Hepatocyte (in vitro differentiated cells): ENCODE measurements at regions not wholly inside any gene's neighbourhood (a gene's known extent, or its start where the extent isn't known, plus 50 kb on each side); places are given as distances from the start of the nearest gene placed in this dataset.
"Not testable (repeated sequence)": the region's sequence is repeated elsewhere in the genome, so short reads cannot be mapped to it uniquely, and the experiment has no call there.

Experiments
- DNase-seq: peaks from one replicate; pipeline ENCODE4 v3.0.0-alpha.2; 2016; ENCODE audit warnings: low spot score
- H2AFZ ChIP-seq: fragments of 200-600 bp; sonication (generic); 2 replicates; pipeline ENCODE4 v1.6.0; 2016; ENCODE audit warnings: antibody characterized with exemption, mild to moderate bottlenecking
- H3K27ac ChIP-seq: fragments of 200-600 bp; sonication (generic); 2 replicates; pipeline ENCODE4 v1.5.1; 2016; ENCODE audit warnings: mild to moderate bottlenecking
- H3K27me3 ChIP-seq: fragments of 200-600 bp; sonication (generic); 2 replicates; pipeline ENCODE4 v1.6.1; 2016
- H3K36me3 ChIP-seq: fragments of 200-600 bp; sonication (generic); replicated peaks from 2 replicates; pipeline ENCODE4 v1.5.1; 2016; ENCODE audit warnings: low read depth; ENCODE audit not compliant: insufficient read depth
- H3K4me1 ChIP-seq: fragments of 200-600 bp; sonication (generic); 2 replicates; pipeline ENCODE4 v1.5.1; 2016; ENCODE audit warnings: mild to moderate bottlenecking, moderate library complexity; ENCODE audit not compliant: insufficient read depth
- H3K4me2 ChIP-seq: fragments of 200-600 bp; sonication (generic); 2 replicates; pipeline ENCODE4 v1.6.0; 2016
- H3K4me3 ChIP-seq: fragments of 200-600 bp; sonication (generic); 2 replicates; pipeline ENCODE4 v1.5.1; 2016; ENCODE audit warnings: mild to moderate bottlenecking
- H3K79me2 ChIP-seq: fragments of 200-600 bp; sonication (generic); 2 replicates; pipeline ENCODE4 v1.6.0; 2017; ENCODE audit warnings: mild to moderate bottlenecking
- H3K9me2 ChIP-seq: fragments of 200-600 bp; sonication (generic); replicated peaks from 2 replicates; pipeline ENCODE4 v1.6.0; 2017; ENCODE audit warnings: mild to moderate bottlenecking; ENCODE audit not compliant: insufficient read depth
- H3K9me3 ChIP-seq: fragments of 200-600 bp; sonication (generic); 2 replicates; pipeline ENCODE4 v1.5.1; 2016; ENCODE audit warnings: low read depth, mild to moderate bottlenecking
- H4K20me1 ChIP-seq: fragments of 200-600 bp; sonication (generic); 2 replicates; pipeline ENCODE4 v1.6.0; 2016; ENCODE audit warnings: mild to moderate bottlenecking; ENCODE audit not compliant: insufficient read depth, poor library complexity, severe bottlenecking
- EZH2 ChIP-seq: fragments of 200-600 bp; sonication (generic); IDR thresholded peaks from 2 replicates; pipeline ENCODE4 v1.6.1; 2016; ENCODE audit warnings: antibody characterized with exemption, mild to moderate bottlenecking, borderline replicate concordance
- EZH2phosphoT487 ChIP-seq: fragments of 200-600 bp; sonication (generic); IDR thresholded peaks from one replicate; pipeline ENCODE4 v1.6.1; 2018; ENCODE audit warnings: antibody characterized with exemption, mild to moderate bottlenecking, low read depth, moderate library complexity; ENCODE audit not compliant: unreplicated experiment, severe bottlenecking
- WGBS: methylation state at CpG from one replicate; pipeline ENCODE4 v1.1.6; 2016; ENCODE audit warnings: low lambda C conversion rate; ENCODE audit errors: missing lambda C conversion rate; 5-methylcytosine and 5-hydroxymethylcytosine counted together
- TF ChIP-seq, protein P1 (sequence below): fragments of 200-600 bp; sonication (generic); IDR thresholded peaks from 2 replicates; pipeline ENCODE4 v1.5.1; 2016; ENCODE audit warnings: antibody characterized with exemption, mild to moderate bottlenecking; ENCODE audit not compliant: poor library complexity

DNA sequence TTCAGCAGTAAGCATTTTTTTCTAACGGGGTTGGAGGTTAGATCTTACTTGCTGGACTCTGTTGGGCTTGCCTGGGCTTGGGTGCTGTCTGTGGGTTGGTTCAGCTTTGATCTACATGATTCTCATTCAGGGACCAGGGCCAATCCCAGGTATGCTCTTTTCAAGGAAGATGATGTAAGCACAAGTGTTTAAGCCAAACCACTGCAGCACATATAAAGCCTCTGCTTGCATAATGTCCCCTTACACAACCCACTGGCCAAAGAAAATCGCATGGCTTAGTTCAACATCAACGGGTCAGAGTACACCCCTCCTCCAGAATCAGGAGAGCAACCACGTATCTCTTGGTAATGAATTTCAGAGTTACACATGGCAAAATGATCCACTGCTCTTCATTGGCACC lies 83.9 kb downstream of the DNAJB9 start:
- Histone ChIP-seq H3K9me3 (no peaks in the 10 kb centered on the region), H3K27ac (no peak overlapping the region), H4K20me1 (no peaks in the 10 kb centered on the region), H2AFZ (no peak overlapping the region), H3K4me2 (no peak overlapping the region), H3K36me3 (no peaks in the 10 kb centered on the region), H3K4me1 (no peaks in the 10 kb centered on the region), H3K27me3 (no peaks in the 10 kb centered on the region), H3K79me2 (no peaks in the 10 kb centered on the region), H3K4me3 (no peak overlapping the region), H3K9me2 (no peaks in the 10 kb centered on the region)
- TF ChIP-seq EZH2: no peak
- TF ChIP-seq EZH2phosphoT487: no peak
- TF ChIP-seq, protein P1, sequence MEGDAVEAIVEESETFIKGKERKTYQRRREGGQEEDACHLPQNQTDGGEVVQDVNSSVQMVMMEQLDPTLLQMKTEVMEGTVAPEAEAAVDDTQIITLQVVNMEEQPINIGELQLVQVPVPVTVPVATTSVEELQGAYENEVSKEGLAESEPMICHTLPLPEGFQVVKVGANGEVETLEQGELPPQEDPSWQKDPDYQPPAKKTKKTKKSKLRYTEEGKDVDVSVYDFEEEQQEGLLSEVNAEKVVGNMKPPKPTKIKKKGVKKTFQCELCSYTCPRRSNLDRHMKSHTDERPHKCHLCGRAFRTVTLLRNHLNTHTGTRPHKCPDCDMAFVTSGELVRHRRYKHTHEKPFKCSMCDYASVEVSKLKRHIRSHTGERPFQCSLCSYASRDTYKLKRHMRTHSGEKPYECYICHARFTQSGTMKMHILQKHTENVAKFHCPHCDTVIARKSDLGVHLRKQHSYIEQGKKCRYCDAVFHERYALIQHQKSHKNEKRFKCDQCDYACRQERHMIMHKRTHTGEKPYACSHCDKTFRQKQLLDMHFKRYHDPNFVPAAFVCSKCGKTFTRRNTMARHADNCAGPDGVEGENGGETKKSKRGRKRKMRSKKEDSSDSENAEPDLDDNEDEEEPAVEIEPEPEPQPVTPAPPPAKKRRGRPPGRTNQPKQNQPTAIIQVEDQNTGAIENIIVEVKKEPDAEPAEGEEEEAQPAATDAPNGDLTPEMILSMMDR: no peak
- peak; percentile 9 for DNase-seq
- 83% methylated on average over 4 of the region's 4 CpGs for WGBS

DNA sequence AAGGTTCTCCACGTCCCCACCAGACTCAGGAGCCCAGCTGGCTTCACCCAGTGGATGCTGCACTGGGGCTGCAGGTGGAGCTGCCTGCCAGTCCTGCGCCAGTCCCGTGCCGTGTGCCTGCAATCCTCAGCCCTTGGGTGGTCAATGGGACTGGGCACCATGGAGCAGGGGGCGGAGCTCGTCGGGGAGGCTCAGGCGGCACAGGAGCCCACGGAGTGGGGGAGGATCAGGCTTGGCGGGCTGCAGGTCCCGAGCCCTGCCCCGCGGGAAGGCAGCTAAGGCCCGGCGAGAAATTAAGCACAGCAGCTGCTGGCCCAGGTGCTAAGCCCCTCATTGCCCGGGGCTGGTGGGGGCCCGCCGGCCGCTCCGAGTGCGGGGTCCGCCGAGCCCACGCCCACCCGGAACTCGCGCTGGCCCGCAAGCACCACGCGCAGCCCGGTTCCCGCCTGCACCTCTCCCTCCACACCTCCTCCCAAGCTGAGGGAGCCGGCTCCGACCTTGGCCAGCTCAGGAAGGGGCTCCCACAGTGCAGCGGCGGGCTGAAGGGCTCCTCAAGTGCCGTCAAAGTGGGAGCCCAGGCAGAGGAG lies 87.6 kb downstream of the DNAJB9 start:
- H3K4me3 ChIP-seq, H2AFZ ChIP-seq, H3K9me3 ChIP-seq, DNase-seq, H3K9me2 ChIP-seq, H3K4me1 ChIP-seq, H4K20me1 ChIP-seq, H3K27ac ChIP-seq, H3K27me3 ChIP-seq, H3K79me2 ChIP-seq, H3K4me2 ChIP-seq, H3K36me3 ChIP-seq: not testable (repeated sequence)
- WGBS: 99% methylated on average over 30 of the region's 37 CpGs

DNA sequence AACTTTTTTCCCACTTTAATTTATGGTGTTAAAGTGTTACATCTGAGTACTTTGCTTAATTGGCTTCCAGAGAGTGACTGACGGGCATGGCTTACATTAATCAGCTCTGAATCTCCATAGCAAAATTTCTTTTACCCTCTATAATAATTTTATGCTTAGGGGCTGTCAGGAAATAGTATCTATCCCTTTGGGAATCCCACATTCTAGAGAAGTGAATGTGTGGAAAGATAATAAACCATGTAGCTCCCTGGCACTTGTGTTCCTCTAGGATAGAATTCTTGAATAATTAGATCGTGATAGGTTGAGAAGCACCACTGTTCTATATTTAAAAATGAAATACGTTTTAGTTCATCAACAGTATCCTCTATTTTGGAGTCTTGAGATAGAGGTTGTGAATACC lies 89.6 kb downstream of the DNAJB9 start:
- 76% methylated on average over 3 of the region's 3 CpGs for WGBS
- no peaks in the 10 kb centered on the region for H3K79me2 ChIP-seq
- DNase-seq: no peak
- no peak overlapping the region for H3K4me3 ChIP-seq
- H3K27ac ChIP-seq: no peak overlapping the region
- no peak overlapping the region for H2AFZ ChIP-seq
- H3K9me2 ChIP-seq: no peaks in the 10 kb centered on the region
- no peaks in the 10 kb centered on the region for H3K27me3 ChIP-seq
- TF ChIP-seq, protein P1: no peak
- TF ChIP-seq EZH2 (no peak), EZH2phosphoT487 (no peak)
- no peaks in the 10 kb centered on the region for H3K36me3 ChIP-seq
- no peaks in the 10 kb centered on the region for H3K9me3 ChIP-seq
- no peaks in the 10 kb centered on the region for H3K4me1 ChIP-seq
- H4K20me1 ChIP-seq: no peaks in the 10 kb centered on the region
- H3K4me2 ChIP-seq: no peak overlapping the region

DNA sequence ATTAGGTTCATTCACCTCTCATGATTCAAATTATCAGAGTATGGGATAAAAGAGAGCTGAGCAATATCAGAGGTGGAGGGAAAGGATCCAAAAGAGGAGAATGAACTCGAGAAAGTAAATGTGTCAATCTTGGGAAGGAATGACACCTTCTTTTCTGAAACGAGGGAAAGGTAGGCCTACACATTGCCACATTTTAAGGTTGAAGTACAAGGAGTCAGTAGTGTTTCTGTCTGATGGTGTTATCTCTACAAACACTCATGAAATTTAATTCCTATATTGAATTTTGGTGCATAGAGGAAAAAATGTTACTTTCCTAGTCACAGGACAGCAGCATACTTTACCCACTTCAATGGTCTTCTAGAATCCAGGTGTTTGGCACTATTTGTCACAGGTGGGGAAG lies 90.2 kb downstream of the DNAJB9 start:
- Histone ChIP-seq H3K4me1 (no peaks in the 10 kb centered on the region), H3K27me3 (no peaks in the 10 kb centered on the region), H3K4me3 (no peak overlapping the region), H3K27ac (no peak overlapping the region), H3K9me3 (no peaks in the 10 kb centered on the region), H3K36me3 (no peaks in the 10 kb centered on the region), H3K9me2 (no peaks in the 10 kb centered on the region), H2AFZ (no peak overlapping the region), H4K20me1 (no peaks in the 10 kb centered on the region), H3K4me2 (no peak overlapping the region), H3K79me2 (no peaks in the 10 kb centered on the region)
- no peak for DNase-seq
- TF ChIP-seq, protein P1: no peak
- TF ChIP-seq EZH2phosphoT487: no peak
- no peak for TF ChIP-seq EZH2
- 76% methylated on average over 2 of the region's 2 CpGs for WGBS
